ENCODE measurements at regions not wholly inside any gene's neighbourhood (a gene's known extent, or its start where the extent isn't known, plus 50 kb on each side); places are given as distances from the start of the nearest gene placed in this dataset.
A peak's percentile ranks its signal among the peaks of the same experiment; 100 is the strongest.

- peak; percentile 39 for DNase-seq (ENCODE audit: low spot score)
Observed at GRCh38 chr9:38227061-38227540, 158.1 kb upstream of the SHB start.

- DNase-seq (ENCODE audit: low spot score): no peak
Observed at GRCh38 chr9:38226491-38226951, 157.5 kb upstream of the SHB start.

GRCh38 chr9:38224941-38225340 lies 155.9 kb upstream of the SHB start:
- no peak for DNase-seq (ENCODE audit: low spot score)

GRCh38 chr9:38216572-38216971 lies 147.5 kb upstream of the SHB start:
- no peak for DNase-seq (ENCODE audit: low spot score)

- DNase-seq (ENCODE audit: low spot score): no peak
Observed at GRCh38 chr9:38215465-38215864, 146.4 kb upstream of the SHB start.

- no peak for DNase-seq (ENCODE audit: low spot score)
Observed at GRCh38 chr9:38214432-38214831, 145.4 kb upstream of the SHB start.

GRCh38 chr9:38213631-38214299 lies 144.7 kb upstream of the SHB start:
- no peak for DNase-seq (ENCODE audit: low spot score)

- DNase-seq (ENCODE audit: low spot score): no peak
Observed at GRCh38 chr9:38212016-38212415, 143.0 kb upstream of the SHB start.

GRCh38 chr9:38211002-38211401 lies 142.0 kb upstream of the SHB start:
- DNase-seq (ENCODE audit: low spot score): no peak

- DNase-seq (ENCODE audit: low spot score): no peak
Observed at GRCh38 chr9:38208206-38208901, 139.3 kb upstream of the SHB start.

GRCh38 chr9:38207247-38207778 lies 138.3 kb upstream of the SHB start:
- DNase-seq (ENCODE audit: low spot score): no peak

- no peak for DNase-seq (ENCODE audit: low spot score)
Observed at GRCh38 chr9:38205279-38205678, 136.3 kb upstream of the SHB start.

GRCh38 chr9:38202336-38202938 lies 133.4 kb upstream of the SHB start:
- DNase-seq (ENCODE audit: low spot score): no peak

- DNase-seq (ENCODE audit: low spot score): no peak
Observed at GRCh38 chr9:38201844-38202243, 132.8 kb upstream of the SHB start.

GRCh38 chr9:38200431-38200830 lies 131.4 kb upstream of the SHB start:
- DNase-seq (ENCODE audit: low spot score): no peak

- no peak for DNase-seq (ENCODE audit: low spot score)
Observed at GRCh38 chr9:38198140-38198539, 129.1 kb upstream of the SHB start.

- no peak for DNase-seq (ENCODE audit: low spot score)
Observed at GRCh38 chr9:38196714-38197113, 127.7 kb upstream of the SHB start.

- DNase-seq (ENCODE audit: low spot score): no peak
Observed at GRCh38 chr9:38195737-38196161, 126.7 kb upstream of the SHB start.

- DNase-seq (ENCODE audit: low spot score): no peak
Observed at GRCh38 chr9:38194870-38195269, 125.8 kb upstream of the SHB start.

- no peak for DNase-seq (ENCODE audit: low spot score)
Observed at GRCh38 chr9:38192731-38193265, 123.8 kb upstream of the SHB start.

- no peak for DNase-seq (ENCODE audit: low spot score)
Observed at GRCh38 chr9:38186404-38187115, 117.5 kb upstream of the SHB start.
